BLaER1 treated with 17β-estradiol and CSF1 and Interleukin-3, amounts not matched to agents 10 nM and 100 nM (cell line): ENCODE measurements at regions not wholly inside any gene's neighbourhood (a gene's known extent, or its start where the extent isn't known, plus 50 kb on each side); places are given as distances from the start of the nearest gene placed in this dataset.

ENCODE experiments used
- H3K27ac ChIP-seq, 11 experiments: shearing (Covaris generic); formaldehyde crosslinking; 2 replicates each; pipeline ENCODE4 v1.8.1; 2022
- H3K27me3 ChIP-seq, 11 experiments: shearing (Covaris generic); formaldehyde crosslinking; 2 replicates each; pipeline ENCODE4 v1.8.1; 2022
- H3K36me3 ChIP-seq, 11 experiments: shearing (Covaris generic); formaldehyde crosslinking; 2 replicates each; pipeline ENCODE4 v1.8.1; 2022
- H3K4me1 ChIP-seq, 10 experiments: shearing (Covaris generic); formaldehyde crosslinking; 2 replicates each; pipeline ENCODE4 v1.8.1; 2022
- H3K4me2 ChIP-seq, 11 experiments: shearing (Covaris generic); formaldehyde crosslinking; 2 replicates each; pipeline ENCODE4 v1.8.1; 2022
- H3K4me3 ChIP-seq, 10 experiments: shearing (Covaris generic); formaldehyde crosslinking; 2 replicates each; pipeline ENCODE4 v1.8.1; 2022
- H3K9ac ChIP-seq, 11 experiments: shearing (Covaris generic); formaldehyde crosslinking; 2 replicates each; pipeline ENCODE4 v1.8.1; 2022
- H3K9me3 ChIP-seq, 11 experiments: shearing (Covaris generic); formaldehyde crosslinking; replicated peaks in 1 of 11; 2 replicates each; pipeline ENCODE4 v1.8.1; 2022
- H4K20me1 ChIP-seq, 11 experiments: shearing (Covaris generic); formaldehyde crosslinking; 2 replicates each; pipeline ENCODE4 v1.8.1; 2022
- Cebpa-rat ChIP-seq, 11 experiments: shearing (Covaris generic); IDR thresholded peaks; 2 replicates each; pipeline ENCODE4 v1.8.1; 2022

GRCh38 chr6:77026341-77026740 lies 436.9 kb downstream of the HTR1B start:
- H4K20me1 ChIP-seq: no peaks in the 10 kb centered on the region
- no peak overlapping the region for H3K9ac ChIP-seq
- no peak overlapping the region for H3K27ac ChIP-seq
- no peak overlapping the region for H3K4me2 ChIP-seq
- no peaks in the 10 kb centered on the region for H3K9me3 ChIP-seq
- no peaks in the 10 kb centered on the region for H3K4me1 ChIP-seq
- H3K4me3 ChIP-seq: no peak overlapping the region
- H3K27me3 ChIP-seq: no peaks in the 10 kb centered on the region
- no peaks in the 10 kb centered on the region for H3K36me3 ChIP-seq
- TF ChIP-seq Cebpa-rat (IDR thresholded peaks at IDR 0.05): no peak

GRCh38 chr6:77025736-77026223 lies 437.5 kb downstream of the HTR1B start:
- Histone ChIP-seq H3K27ac (no peak overlapping the region), H3K9ac (no peak overlapping the region), H3K4me2 (no peak overlapping the region), H3K36me3 (no peaks in the 10 kb centered on the region), H3K9me3 (no peaks in the 10 kb centered on the region), H3K27me3 (no peaks in the 10 kb centered on the region), H3K4me1 (no peaks in the 10 kb centered on the region), H3K4me3 (no peak overlapping the region), H4K20me1 (no peaks in the 10 kb centered on the region)
- TF ChIP-seq Cebpa-rat (IDR thresholded peaks at IDR 0.05): no peak

- H3K4me1 ChIP-seq: no peaks in the 10 kb centered on the region
- no peak overlapping the region for H3K4me3 ChIP-seq
- H3K27ac ChIP-seq: no peak overlapping the region
- TF ChIP-seq Cebpa-rat (IDR thresholded peaks at IDR 0.05): no peak
- H3K36me3 ChIP-seq: no peaks in the 10 kb centered on the region
- H3K9ac ChIP-seq: no peak overlapping the region
- no peaks in the 10 kb centered on the region for H3K9me3 ChIP-seq
- H3K4me2 ChIP-seq: no peak overlapping the region
- no peaks in the 10 kb centered on the region for H3K27me3 ChIP-seq
- no peaks in the 10 kb centered on the region for H4K20me1 ChIP-seq
These were observed 441.5 kb downstream of the HTR1B start for GRCh38 chr6:77021778-77022177.

- no peak overlapping the region for H3K4me2 ChIP-seq
- H3K9ac ChIP-seq: no peak overlapping the region
- H3K27me3 ChIP-seq: no peaks in the 10 kb centered on the region
- H3K27ac ChIP-seq: no peak overlapping the region
- no peaks in the 10 kb centered on the region for H3K36me3 ChIP-seq
- H3K9me3 ChIP-seq: no peaks in the 10 kb centered on the region
- H3K4me1 ChIP-seq: no peaks in the 10 kb centered on the region
- no peak for TF ChIP-seq Cebpa-rat (IDR thresholded peaks at IDR 0.05)
- H4K20me1 ChIP-seq: no peaks in the 10 kb centered on the region
- H3K4me3 ChIP-seq: no peak overlapping the region
These were observed 442.1 kb downstream of the HTR1B start for GRCh38 chr6:77021232-77021631.

GRCh38 chr6:77019081-77019480 lies 444.2 kb downstream of the HTR1B start:
- Histone ChIP-seq H3K4me2 (no peak overlapping the region), H3K9ac (no peak overlapping the region), H3K27ac (no peak overlapping the region), H3K4me3 (no peak overlapping the region), H4K20me1 (no peaks in the 10 kb centered on the region), H3K27me3 (no peaks in the 10 kb centered on the region), H3K4me1 (peaks cover 0 to 10% (median 0%) of the 10 kb centered on the region in 10 experiments; a peak in 2 of 20 replicates), H3K36me3 (no peaks in the 10 kb centered on the region), H3K9me3 (no peaks in the 10 kb centered on the region)
- no peak for TF ChIP-seq Cebpa-rat (IDR thresholded peaks at IDR 0.05)

GRCh38 chr6:77017537-77017936 lies 445.8 kb downstream of the HTR1B start:
- H3K4me3 ChIP-seq: no peak overlapping the region
- no peaks in the 10 kb centered on the region for H3K9me3 ChIP-seq
- no peaks in the 10 kb centered on the region for H4K20me1 ChIP-seq
- H3K27me3 ChIP-seq: no peaks in the 10 kb centered on the region
- peaks cover 0 to 10% (median 0%) of the 10 kb centered on the region in 10 experiments; a peak in 2 of 20 replicates for H3K4me1 ChIP-seq
- no peak overlapping the region for H3K27ac ChIP-seq
- no peak overlapping the region for H3K4me2 ChIP-seq
- H3K9ac ChIP-seq: no peak overlapping the region
- H3K36me3 ChIP-seq: no peaks in the 10 kb centered on the region
- TF ChIP-seq Cebpa-rat (IDR thresholded peaks at IDR 0.05): no peak

- Histone ChIP-seq H3K27ac (no peak overlapping the region), H4K20me1 (no peaks in the 10 kb centered on the region), H3K4me2 (peak overlapping the region in 1 of 11 experiments; percentile 5; a peak in 1 of 22 replicates), H3K27me3 (no peaks in the 10 kb centered on the region), H3K9me3 (peaks cover 12 to 16% (median 15%) of the 10 kb centered on the region in 11 experiments; a peak in 17 of 22 replicates), H3K4me1 (peaks cover 0 to 10% (median 0%) of the 10 kb centered on the region in 10 experiments; a peak in 2 of 20 replicates), H3K36me3 (no peaks in the 10 kb centered on the region), H3K9ac (no peak overlapping the region), H3K4me3 (no peak overlapping the region)
- TF ChIP-seq Cebpa-rat (IDR thresholded peaks at IDR 0.05): no peak
These were observed 447.9 kb downstream of the HTR1B start for GRCh38 chr6:77015350-77015749.

- Histone ChIP-seq H3K27ac (no peak overlapping the region), H3K9me3 (peaks cover 12 to 16% (median 15%) of the 10 kb centered on the region in 11 experiments; a peak in 17 of 22 replicates), H3K36me3 (no peaks in the 10 kb centered on the region), H3K4me2 (no peak overlapping the region), H3K9ac (no peak overlapping the region), H3K4me1 (peaks cover 0 to 10% (median 0%) of the 10 kb centered on the region in 10 experiments; a peak in 2 of 20 replicates), H4K20me1 (no peaks in the 10 kb centered on the region), H3K4me3 (no peak overlapping the region), H3K27me3 (no peaks in the 10 kb centered on the region)
- no peak for TF ChIP-seq Cebpa-rat (IDR thresholded peaks at IDR 0.05)
These were observed 451.3 kb downstream of the HTR1B start for GRCh38 chr6:77011929-77012545.

GRCh38 chr6:77010931-77011542 lies 452.3 kb downstream of the HTR1B start:
- H3K36me3 ChIP-seq: no peaks in the 10 kb centered on the region
- no peak overlapping the region for H3K4me3 ChIP-seq
- H3K9ac ChIP-seq: no peak overlapping the region
- no peak for TF ChIP-seq Cebpa-rat (IDR thresholded peaks at IDR 0.05)
- H3K9me3 ChIP-seq: peaks cover 12 to 16% (median 15%) of the 10 kb centered on the region in 11 experiments; a peak in 17 of 22 replicates
- no peak overlapping the region for H3K4me2 ChIP-seq
- H3K27ac ChIP-seq: no peak overlapping the region
- no peaks in the 10 kb centered on the region for H3K27me3 ChIP-seq
- H3K4me1 ChIP-seq: peaks cover 0 to 10% (median 0%) of the 10 kb centered on the region in 10 experiments; a peak in 2 of 20 replicates
- H4K20me1 ChIP-seq: no peaks in the 10 kb centered on the region

- no peaks in the 10 kb centered on the region for H3K4me1 ChIP-seq
- no peaks in the 10 kb centered on the region for H3K36me3 ChIP-seq
- no peak overlapping the region for H3K9ac ChIP-seq
- H3K4me3 ChIP-seq: no peak overlapping the region
- no peak overlapping the region for H3K4me2 ChIP-seq
- no peaks in the 10 kb centered on the region for H4K20me1 ChIP-seq
- H3K27me3 ChIP-seq: no peaks in the 10 kb centered on the region
- H3K9me3 ChIP-seq: peaks cover 0 to 19% (median 11%) of the 10 kb centered on the region in 11 experiments; a peak in 15 of 22 replicates
- H3K27ac ChIP-seq: no peak overlapping the region
- TF ChIP-seq Cebpa-rat (IDR thresholded peaks at IDR 0.05): no peak
These were observed 470.7 kb downstream of the HTR1B start for GRCh38 chr6:76992553-76992952.
